ENCODE measurements at regions not wholly inside any gene's neighbourhood (a gene's known extent, or its start where the extent isn't known, plus 50 kb on each side); places are given as distances from the start of the nearest gene placed in this dataset.

DNA sequence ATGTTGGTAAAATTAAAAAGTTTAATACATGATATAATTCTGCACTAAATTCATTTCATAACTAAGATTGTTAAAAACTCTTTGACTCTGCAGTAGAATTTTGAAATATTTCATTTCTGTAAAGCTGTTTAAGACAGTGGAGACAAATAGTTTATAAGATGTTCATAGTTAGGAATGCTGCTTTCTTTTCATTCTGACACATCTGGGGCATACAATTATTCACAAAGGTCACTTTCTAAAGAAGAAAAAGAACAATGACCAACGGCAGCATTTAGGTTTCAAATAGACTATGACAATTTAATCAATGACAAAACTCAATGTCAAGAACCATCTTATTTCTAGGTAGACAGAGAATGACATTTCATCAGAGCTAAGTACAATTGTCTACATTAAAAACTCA lies 1422.1 kb downstream of the PCDH9 start:
- TF ChIP-seq, protein P1, sequence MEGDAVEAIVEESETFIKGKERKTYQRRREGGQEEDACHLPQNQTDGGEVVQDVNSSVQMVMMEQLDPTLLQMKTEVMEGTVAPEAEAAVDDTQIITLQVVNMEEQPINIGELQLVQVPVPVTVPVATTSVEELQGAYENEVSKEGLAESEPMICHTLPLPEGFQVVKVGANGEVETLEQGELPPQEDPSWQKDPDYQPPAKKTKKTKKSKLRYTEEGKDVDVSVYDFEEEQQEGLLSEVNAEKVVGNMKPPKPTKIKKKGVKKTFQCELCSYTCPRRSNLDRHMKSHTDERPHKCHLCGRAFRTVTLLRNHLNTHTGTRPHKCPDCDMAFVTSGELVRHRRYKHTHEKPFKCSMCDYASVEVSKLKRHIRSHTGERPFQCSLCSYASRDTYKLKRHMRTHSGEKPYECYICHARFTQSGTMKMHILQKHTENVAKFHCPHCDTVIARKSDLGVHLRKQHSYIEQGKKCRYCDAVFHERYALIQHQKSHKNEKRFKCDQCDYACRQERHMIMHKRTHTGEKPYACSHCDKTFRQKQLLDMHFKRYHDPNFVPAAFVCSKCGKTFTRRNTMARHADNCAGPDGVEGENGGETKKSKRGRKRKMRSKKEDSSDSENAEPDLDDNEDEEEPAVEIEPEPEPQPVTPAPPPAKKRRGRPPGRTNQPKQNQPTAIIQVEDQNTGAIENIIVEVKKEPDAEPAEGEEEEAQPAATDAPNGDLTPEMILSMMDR (IDR thresholded peaks at IDR 0.05; ENCODE audit: low read depth, low read length, missing input control): no peak
- TF ChIP-seq FOXA2 (IDR thresholded peaks at IDR 0.05): no peak
- no peak for TF ChIP-seq RAD21 (IDR thresholded peaks at IDR 0.05)
- no peak for TF ChIP-seq GABPA (IDR thresholded peaks at IDR 0.05 in 1 of 2, conservative IDR thresholded peaks at IDR 0.05 in 1 of 2)
- TF ChIP-seq RXRA (IDR thresholded peaks at IDR 0.05): no peak
- TF ChIP-seq, protein P2, sequence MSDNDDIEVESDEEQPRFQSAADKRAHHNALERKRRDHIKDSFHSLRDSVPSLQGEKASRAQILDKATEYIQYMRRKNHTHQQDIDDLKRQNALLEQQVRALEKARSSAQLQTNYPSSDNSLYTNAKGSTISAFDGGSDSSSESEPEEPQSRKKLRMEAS (IDR thresholded peaks at IDR 0.05): no peak
- TF ChIP-seq, protein P3, sequence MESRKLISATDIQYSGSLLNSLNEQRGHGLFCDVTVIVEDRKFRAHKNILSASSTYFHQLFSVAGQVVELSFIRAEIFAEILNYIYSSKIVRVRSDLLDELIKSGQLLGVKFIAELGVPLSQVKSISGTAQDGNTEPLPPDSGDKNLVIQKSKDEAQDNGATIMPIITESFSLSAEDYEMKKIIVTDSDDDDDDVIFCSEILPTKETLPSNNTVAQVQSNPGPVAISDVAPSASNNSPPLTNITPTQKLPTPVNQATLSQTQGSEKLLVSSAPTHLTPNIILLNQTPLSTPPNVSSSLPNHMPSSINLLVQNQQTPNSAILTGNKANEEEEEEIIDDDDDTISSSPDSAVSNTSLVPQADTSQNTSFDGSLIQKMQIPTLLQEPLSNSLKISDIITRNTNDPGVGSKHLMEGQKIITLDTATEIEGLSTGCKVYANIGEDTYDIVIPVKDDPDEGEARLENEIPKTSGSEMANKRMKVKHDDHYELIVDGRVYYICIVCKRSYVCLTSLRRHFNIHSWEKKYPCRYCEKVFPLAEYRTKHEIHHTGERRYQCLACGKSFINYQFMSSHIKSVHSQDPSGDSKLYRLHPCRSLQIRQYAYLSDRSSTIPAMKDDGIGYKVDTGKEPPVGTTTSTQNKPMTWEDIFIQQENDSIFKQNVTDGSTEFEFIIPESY (IDR thresholded peaks at IDR 0.05): no peak
- TF ChIP-seq, protein P4, sequence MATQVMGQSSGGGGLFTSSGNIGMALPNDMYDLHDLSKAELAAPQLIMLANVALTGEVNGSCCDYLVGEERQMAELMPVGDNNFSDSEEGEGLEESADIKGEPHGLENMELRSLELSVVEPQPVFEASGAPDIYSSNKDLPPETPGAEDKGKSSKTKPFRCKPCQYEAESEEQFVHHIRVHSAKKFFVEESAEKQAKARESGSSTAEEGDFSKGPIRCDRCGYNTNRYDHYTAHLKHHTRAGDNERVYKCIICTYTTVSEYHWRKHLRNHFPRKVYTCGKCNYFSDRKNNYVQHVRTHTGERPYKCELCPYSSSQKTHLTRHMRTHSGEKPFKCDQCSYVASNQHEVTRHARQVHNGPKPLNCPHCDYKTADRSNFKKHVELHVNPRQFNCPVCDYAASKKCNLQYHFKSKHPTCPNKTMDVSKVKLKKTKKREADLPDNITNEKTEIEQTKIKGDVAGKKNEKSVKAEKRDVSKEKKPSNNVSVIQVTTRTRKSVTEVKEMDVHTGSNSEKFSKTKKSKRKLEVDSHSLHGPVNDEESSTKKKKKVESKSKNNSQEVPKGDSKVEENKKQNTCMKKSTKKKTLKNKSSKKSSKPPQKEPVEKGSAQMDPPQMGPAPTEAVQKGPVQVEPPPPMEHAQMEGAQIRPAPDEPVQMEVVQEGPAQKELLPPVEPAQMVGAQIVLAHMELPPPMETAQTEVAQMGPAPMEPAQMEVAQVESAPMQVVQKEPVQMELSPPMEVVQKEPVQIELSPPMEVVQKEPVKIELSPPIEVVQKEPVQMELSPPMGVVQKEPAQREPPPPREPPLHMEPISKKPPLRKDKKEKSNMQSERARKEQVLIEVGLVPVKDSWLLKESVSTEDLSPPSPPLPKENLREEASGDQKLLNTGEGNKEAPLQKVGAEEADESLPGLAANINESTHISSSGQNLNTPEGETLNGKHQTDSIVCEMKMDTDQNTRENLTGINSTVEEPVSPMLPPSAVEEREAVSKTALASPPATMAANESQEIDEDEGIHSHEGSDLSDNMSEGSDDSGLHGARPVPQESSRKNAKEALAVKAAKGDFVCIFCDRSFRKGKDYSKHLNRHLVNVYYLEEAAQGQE (IDR thresholded peaks at IDR 0.05): no peak
- TF ChIP-seq JUND (IDR thresholded peaks at IDR 0.05): no peak

All from liver (tissue), 3 donors.